GM12875 (cell line): ENCODE measurements at regions not wholly inside any gene's neighbourhood (a gene's known extent, or its start where the extent isn't known, plus 50 kb on each side); places are given as distances from the start of the nearest gene placed in this dataset.

Source experiments
- H3K4me3 ChIP-seq: one replicate; pipeline ENCODE4 v1.5.1; 2011; ENCODE audit warnings: low read depth, low read length, control low read depth
- CTCF ChIP-seq: IDR thresholded peaks from 2 replicates; pipeline ENCODE4 v1.5.1; 2011; ENCODE audit warnings: low read depth, mild to moderate bottlenecking, control low read depth, inconsistent platforms, low read length, moderate library complexity, borderline replicate concordance; ENCODE audit not compliant: insufficient read depth

GRCh38 chr2:236809716-236810115 is 240.1 kb downstream of the ACKR3 start:
- TF ChIP-seq CTCF: no peak
- H3K4me3 ChIP-seq: no peak overlapping the region

- TF ChIP-seq CTCF: no peak
- no peak overlapping the region for H3K4me3 ChIP-seq
These were observed 241.5 kb downstream of the ACKR3 start for GRCh38 chr2:236811062-236811656.

GRCh38 chr2:236813766-236814165 is 244.1 kb downstream of the ACKR3 start:
- TF ChIP-seq CTCF: no peak

GRCh38 chr2:236814593-236814992 is 245.0 kb downstream of the ACKR3 start:
- no peak overlapping the region for H3K4me3 ChIP-seq
- no peak for TF ChIP-seq CTCF

More at GRCh38 chr2:236813766-236814165, 244.1 kb downstream of the ACKR3 start:
- H3K4me3 ChIP-seq: no peak overlapping the region

- no peak overlapping the region for H3K4me3 ChIP-seq
- no peak for TF ChIP-seq CTCF
These were observed 246.1 kb downstream of the ACKR3 start for GRCh38 chr2:236815746-236816145.

- TF ChIP-seq CTCF: no peak
- H3K4me3 ChIP-seq: no peak overlapping the region
These were observed 246.9 kb downstream of the ACKR3 start for GRCh38 chr2:236816197-236817170.
